ENCODE measurements at regions not wholly inside any gene's neighbourhood (a gene's known extent, or its start where the extent isn't known, plus 50 kb on each side); places are given as distances from the start of the nearest gene placed in this dataset.

DNA sequence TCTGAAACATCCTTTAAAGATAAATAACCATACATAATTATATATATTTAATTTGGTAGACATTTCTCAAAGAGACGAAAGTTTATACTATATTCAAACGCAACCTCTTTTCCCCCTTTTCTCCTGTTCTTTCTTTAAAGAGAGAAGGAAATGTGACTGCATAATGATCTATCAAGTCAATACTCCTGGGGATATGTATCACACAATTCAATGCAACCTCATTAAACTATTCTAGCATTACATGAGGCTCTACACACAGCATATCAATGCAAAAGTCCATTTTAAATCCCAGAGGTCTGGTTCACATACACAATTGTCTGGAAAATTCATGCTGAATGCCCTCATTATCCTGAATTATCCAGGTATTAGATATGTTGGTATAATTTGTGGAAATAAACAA is 330.7 kb downstream of the LMX1A start:
- no peak for DNase-seq

GRCh38 chr1:165014753-165015152 is 341.8 kb downstream of the LMX1A start:
- no peak for DNase-seq

- DNase-seq: no peak
These were observed 344.5 kb downstream of the LMX1A start for GRCh38 chr1:165011991-165012531.

GRCh38 chr1:165011186-165011585 is 345.3 kb downstream of the LMX1A start:
- DNase-seq: no peak

- DNase-seq: no peak
These were observed 346.0 kb downstream of the LMX1A start for GRCh38 chr1:165010418-165011070.

DNA sequence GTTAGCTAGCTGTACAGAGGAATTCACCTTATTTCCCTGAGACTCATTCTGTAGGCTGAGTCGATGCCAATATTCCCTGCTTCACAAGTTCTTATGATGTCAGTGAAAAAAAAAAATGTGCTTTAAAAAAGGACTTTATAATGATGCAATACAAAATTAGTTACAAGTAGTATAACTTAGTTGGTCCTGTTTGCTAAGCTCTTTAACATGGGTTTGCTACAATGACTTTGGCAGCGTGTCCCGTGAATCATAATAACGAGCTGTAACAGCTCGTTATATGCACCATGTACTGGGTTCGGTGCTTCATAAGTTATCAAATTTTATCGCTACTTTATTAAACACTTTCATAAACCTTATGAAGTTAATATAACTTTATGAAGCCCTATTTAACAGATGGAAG is 349.7 kb downstream of the LMX1A start:
- DNase-seq: no peak

DNA sequence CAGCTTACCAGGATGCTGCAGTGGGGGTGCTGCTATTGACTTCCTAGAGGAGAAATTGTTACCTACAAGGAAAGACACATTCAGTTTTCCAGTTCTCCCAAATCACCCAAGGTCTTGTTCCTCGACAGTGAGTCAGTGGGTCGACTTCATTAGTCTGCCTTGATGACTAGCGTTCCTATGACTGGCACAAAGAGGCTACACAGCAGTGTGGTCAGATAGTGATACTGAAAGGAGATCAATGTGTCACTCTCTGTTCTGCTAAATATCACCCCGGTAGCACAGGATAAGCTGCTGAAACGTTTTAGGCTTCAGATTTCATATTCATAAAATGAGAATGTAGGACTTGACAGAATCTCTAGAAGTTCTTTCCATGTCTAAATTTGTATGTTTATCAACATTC is 357.4 kb downstream of the LMX1A start:
- no peak for DNase-seq

- no peak for DNase-seq
These were observed 364.7 kb downstream of the LMX1A start for GRCh38 chr1:164991763-164992314.

DNA sequence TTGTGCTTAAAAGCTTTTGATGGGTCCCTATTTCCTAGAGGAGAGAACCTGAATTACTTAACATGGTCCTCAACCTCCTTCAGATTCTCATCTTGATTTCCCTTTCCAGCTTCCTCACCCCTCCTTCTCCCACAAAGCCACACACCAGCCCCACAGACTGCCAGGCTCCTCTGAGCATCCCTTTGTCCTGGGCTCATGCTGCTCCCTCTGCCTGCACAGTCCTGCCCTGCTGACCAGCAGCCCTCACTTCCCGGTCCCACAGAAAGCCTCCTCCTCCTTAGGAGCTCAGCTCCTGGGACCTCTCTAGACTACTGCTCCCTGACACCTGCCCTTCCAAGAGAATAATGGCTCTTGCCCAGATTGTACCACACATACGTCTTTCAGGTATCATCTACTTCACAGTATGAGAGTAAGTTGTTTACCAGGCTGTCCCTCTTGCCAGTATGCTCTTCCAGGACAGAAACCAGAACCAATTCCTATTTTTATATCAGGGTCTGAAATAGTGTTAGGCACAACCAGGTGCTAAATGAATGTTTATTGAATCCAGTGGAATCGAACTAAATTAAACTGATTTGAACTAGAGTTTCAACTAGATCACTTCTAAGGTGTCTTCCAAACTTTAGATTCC is 373.4 kb downstream of the LMX1A start:
- DNase-seq: no peak

DNA sequence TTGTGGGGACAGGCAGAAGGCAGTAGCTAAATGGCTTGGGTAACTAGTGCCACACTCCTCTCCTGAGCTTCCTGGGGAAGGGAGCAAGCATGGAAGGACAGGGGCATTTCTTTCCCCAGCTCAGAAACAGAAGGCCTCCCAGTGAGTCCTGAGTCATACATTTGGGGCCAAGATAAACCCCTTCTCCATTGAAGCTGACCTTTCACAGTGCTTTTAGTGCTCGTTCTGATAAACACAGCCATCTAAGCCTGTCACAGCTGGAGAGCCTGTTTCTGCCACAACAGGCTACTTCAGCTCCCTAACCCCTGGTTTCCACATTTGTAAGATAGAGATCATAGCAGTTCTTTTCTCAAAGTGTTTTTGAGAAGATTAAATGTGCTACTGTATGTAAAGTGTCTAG is 374.0 kb downstream of the LMX1A start:
- DNase-seq: no peak

GRCh38 chr1:164977561-164977960 is 379.0 kb downstream of the LMX1A start:
- no peak for DNase-seq

GRCh38 chr1:164971921-164972415 is 384.5 kb downstream of the LMX1A start:
- no peak for DNase-seq

DNA sequence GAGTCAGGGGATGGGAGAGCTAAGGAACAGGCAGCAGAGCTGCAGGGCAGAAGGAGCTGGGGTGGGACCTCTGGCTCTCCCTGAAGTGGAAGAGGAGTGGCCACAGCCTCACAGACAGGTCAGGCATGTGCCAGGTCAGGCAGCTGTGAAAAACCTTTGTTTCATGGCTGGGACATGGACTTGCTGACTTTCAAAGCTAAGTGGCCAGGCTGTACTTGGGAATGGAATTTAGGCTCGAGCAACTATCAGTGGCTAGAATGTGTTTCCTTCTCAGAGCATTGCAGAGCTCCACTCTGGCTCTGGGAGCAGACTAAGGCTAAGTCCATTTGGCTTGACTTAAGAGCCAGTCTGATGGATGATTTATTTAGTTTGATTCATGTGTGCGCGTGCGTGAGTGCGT is 385.1 kb downstream of the LMX1A start:
- no peak for DNase-seq

DNA sequence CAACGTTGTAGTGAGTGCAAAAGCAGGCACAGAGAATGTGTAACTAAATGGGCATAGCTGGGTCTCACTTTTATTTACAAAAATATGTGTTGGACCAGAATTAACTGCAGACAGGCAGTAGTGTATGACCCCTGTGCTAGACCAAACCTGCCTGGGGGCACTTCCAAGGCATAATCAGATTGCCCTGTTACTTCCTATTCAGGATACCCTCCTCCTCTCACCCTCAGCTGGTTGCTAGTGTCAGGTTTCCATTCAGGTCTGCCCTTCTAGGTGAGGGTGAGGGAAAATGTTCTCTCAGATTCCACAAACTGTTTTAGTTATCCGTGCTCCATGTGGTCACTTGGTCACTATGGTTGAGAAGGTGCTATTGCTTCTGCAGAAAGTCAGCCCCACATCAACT is 387.3 kb downstream of the LMX1A start:
- DNase-seq: no peak

DNA sequence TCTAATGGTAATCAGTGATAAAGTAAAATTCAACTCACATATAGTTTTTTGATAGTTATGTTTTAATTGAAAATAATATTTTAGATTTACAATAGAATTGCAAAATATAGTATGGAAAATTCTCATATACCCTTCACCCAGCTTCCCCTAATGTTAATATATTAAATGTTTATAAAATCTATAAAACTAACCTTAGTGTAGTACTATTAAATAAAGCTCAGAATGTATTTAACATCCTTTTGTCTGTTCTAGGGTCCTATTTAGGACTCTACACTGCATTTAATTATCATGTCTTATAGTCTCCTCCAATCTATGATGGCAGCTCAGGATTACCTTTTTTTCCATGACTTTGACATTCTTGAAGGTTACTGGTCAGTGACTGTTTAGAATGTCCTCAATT is 389.2 kb downstream of the LMX1A start:
- DNase-seq: no peak

DNA sequence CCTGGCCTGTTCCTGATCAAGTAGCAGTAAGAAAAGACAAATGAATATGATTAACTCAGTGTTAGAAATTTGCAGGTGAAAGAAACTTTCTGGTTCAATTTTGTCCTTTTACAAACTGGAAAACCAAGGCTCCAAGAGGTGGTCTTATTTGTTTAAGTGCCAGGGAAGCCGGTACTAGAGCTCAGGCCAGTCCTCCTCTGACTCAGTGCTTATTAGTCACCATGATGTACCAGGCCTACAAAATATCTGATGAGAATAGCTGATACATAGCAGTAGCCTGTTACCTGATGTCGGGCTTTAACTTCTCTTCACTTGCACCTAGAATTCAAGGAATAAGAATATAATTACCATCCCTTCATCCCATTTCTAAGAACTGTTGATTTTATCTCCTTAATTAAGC is 394.8 kb downstream of the LMX1A start:
- DNase-seq: no peak

DNA sequence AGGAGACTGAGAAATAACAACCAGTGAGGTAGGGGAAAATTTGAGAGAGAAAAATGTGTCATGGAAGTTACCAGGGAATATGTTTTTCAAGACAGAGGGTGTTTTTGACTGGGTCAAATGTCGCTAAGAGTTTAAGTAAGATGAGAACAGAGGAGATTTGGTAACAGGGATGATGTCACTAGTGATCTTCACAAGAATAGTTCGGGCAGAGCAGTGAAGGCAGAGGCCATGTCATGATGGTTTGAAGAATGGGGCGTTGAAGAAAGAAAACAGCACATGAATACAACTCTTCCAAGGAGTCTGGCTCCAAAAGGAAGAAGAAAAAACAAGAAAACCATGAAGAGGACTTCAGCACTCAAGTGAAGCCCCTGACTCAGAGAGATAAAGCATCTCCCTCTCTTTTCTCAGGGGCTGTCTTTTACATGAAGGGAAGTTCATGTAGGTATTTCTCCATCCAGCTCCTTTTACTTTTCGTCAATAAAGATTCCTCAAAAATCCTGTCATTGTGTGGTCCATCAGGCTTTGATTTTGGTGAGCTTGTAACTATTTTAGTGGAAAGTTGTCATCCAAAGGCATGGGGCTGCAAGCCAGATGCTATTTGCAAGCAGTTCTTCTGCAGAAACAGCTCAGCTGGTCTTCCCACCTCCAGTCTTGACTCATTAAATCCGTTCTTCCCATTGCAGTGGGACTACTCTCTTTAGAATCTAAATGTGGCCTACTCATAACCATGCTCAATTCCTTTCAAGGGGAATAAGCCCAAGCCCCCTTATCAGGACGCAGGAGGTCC is 397.3 kb downstream of the LMX1A start:
- no peak for DNase-seq

DNA sequence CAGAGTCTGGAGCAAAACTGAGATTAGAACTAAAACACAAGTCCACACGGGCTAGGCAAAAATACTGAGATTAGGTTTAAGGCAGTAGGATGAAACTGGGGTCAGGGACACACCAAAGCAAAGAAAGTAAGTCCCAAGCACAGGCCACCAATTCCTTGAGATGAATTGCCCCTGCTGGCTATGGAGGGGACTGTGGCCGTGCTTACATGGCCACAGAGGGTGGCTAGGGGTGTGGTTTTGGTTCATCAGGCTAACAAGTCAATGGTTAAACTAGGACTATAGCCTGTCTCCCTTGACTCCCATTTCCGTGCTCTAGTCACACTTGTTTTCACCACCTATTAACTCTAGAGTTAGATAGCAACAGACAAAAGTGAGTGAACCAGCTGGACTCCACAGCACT is 394.8 kb downstream of the PBX1 start:
- no peak for DNase-seq

GRCh38 chr1:164953098-164953497 is 394.1 kb downstream of the PBX1 start:
- no peak for DNase-seq

GRCh38 chr1:164951508-164951907 is 392.5 kb downstream of the PBX1 start:
- DNase-seq: no peak

DNA sequence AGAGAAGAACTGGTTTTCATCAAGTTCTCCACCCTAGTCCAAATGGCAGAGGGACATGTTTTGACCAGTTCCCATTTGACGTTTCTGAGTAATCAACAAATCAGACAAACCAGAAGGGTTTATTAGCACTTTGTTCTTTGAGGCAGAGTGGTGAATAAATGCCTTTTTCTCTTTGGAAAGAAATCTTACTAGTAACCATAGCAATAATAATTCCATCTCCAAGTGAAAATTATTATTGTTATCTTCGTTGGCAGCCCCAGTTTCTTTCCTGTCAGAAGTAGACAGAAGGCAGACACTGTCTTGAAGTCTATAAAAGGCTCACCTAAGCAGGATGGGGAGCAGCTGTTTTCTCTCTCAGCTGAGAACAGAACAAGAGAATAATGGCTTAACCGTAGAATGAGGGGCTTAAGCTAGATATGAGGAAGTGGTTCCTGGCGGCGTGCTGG is 391.6 kb downstream of the PBX1 start:
- no peak for DNase-seq

GRCh38 chr1:164949771-164950471 is 390.9 kb downstream of the PBX1 start:
- DNase-seq: no peak

DNA sequence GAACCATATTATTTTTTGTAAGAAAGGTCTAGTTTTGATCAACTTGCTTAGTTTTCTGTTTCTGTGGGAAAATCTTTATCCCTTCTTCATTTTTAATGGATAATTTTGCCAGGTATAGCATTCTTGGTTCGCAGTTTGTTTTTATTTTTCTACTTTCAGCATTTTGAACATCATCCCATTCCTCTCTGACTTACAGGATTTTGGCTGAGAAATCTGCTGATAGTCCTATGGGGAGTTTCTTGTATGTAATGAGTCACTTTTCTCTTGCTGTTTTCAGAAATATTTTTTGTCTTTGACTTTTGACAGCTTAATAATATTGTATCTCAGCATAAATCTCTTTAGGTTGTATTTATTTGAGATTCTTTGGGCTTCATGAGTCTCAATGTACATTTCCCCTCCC is 389.1 kb downstream of the PBX1 start:
- no peak for DNase-seq
